GM19463 (cell line): ENCODE measurements at regions not wholly inside any gene's neighbourhood (a gene's known extent, or its start where the extent isn't known, plus 50 kb on each side); places are given as distances from the start of the nearest gene placed in this dataset.
A peak's percentile ranks its signal among the peaks of the same experiment; 100 is the strongest.

Source experiments
- ATAC-seq: cut with Tn5 transposase; IDR thresholded peaks from one replicate; pipeline ENCODE4 v1.9.1; 2021; ENCODE audit warnings: mild to moderate bottlenecking, moderate library complexity; ENCODE audit not compliant: unreplicated experiment

GRCh38 chr12:42774238-42774637 is 184.7 kb upstream of the PRICKLE1 start:
- ATAC-seq = no peak

DNA sequence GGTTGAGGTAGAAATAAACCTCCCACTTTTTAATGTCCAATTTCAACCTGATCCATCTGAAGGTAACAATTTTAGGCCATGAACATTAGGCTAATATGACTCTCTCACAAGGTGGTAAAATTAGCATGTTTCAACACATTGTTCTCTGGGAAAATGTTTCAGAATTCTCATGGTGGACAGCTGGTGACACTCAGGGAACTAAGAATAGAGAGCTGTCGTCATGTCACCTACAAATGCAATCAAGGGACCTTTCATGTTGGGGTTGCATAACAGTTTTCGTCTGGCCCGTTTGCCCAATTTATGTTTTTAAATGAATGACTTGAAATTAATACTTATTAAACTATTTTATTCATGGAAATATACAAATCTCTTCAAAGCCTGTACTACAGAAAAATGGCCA is 180.7 kb upstream of the PRICKLE1 start:
- ATAC-seq = no peak

- ATAC-seq = no peak
Observed at GRCh38 chr12:42769455-42769854, 179.9 kb upstream of the PRICKLE1 start.

- no peak for ATAC-seq
Observed at GRCh38 chr12:42767998-42768397, 178.5 kb upstream of the PRICKLE1 start.

DNA sequence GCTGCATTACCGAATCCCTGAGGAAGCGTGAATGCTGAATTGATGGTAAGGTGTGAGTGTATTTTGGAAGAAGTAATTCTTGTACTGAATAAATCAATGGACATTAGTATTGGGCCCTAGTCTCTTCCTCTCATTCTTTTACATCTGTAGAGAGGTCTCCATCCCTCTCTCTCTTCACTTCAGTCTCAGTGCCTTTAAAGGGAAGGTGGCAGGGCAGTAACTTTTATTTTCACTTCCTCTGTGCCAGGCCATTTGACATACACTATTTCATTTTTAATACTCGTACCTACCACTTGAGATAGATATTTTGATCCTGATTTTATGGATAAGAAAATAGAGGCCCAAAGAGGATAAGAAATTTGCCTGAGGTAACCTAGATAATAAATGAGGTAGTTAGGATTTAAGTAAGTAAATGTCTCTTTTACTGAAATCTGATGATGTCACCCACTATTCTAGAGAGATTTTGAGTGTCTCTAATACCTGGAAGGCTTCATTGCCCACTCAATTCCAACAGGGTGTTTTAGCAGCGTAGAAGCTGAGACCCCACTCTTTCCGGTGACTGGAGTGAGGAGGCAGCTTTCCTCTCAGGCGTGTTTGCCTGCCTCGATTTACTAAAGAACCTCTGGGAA is 177.9 kb upstream of the PRICKLE1 start:
- ATAC-seq = peak; percentile 32

DNA sequence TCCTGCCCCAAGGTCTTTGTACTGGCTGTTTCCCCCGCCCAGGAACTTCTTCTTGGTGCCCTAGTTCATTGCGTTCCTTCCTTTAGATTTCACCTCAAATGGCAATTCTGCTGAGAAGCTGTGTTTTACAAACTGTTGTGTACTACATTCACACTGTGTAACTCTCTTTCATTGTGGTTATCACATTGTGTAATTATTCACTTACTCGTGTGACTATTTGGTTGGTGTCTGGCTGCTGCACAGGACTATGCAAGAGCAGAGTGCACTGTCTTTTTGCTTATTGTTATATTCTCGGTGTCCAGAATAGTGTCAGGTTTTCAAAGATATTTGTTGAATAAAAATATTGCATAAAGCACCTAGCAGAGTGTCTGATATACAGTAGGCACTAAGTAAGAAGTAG is 177.2 kb upstream of the PRICKLE1 start:
- ATAC-seq = peak; percentile 49

DNA sequence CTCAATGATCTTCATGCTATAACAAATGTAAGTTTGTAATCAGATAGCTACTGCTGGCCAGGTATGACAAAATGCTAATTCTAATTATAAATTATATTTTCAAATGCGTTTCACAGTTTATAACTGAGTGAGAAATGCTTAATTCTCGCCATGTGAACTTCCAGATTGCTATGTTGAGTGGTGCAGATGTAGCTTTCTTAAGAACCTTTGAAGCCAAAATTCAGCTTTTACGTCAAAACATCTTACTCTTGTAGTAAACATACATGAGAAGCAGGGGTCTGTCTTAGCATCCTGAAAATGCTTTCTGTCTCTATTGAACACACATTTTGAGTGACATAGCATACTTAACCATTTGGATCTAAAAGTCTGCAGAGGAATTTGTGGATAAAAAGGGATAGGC is 176.5 kb upstream of the PRICKLE1 start:
- no peak for ATAC-seq

DNA sequence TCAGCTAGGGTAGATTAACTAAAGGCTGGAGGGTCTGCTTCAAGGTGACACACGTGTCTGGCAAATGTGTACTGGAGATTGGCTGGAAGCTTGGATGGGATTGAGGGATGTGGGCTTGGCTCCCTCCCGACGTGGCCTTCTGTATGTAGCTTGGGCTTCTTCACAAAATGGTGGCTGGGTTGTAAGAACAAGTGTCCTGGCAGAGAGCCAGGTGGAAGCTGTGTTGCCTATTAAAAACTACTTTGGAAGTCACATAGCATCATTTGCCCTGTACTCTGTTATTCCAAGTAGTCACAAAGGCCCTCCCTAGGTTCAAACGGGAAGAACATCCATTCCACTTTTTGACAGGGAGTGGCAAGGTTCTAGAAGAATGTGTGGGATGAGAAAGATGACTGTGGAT is 174.1 kb upstream of the PRICKLE1 start:
- no peak for ATAC-seq

DNA sequence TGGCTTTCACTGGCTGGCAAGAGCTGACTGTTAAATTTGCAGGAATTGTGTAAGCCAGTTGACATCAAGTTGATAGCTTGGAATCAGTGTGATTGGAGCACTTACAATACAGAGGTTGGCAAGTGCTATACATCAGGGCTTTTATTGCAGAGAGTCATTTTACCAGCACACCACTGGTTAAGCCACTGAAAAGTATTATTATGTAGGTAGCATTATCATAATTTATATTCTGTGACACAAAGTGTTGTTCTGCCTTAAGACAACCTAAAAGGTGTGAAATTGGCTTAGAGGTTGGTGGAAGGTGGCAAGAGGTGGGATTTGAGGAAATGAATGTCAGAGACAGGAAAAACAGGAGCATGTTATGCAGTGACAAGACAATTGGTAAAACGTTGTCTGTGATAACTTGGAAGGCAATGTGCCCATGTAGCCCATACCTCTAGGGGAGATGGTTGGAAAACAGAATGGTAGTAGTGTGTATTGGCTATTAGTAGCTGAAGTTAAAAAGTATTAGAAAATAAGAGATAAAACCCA is 172.9 kb upstream of the PRICKLE1 start:
- ATAC-seq = no peak

- no peak for ATAC-seq
Observed at GRCh38 chr12:42761601-42762350, 172.2 kb upstream of the PRICKLE1 start.

GRCh38 chr12:42761086-42761485 is 171.5 kb upstream of the PRICKLE1 start:
- no peak for ATAC-seq

GRCh38 chr12:42760550-42760949 is 171.0 kb upstream of the PRICKLE1 start:
- ATAC-seq = no peak

- no peak for ATAC-seq
Observed at GRCh38 chr12:42759622-42760273, 170.2 kb upstream of the PRICKLE1 start.

GRCh38 chr12:42758806-42759205 is 169.3 kb upstream of the PRICKLE1 start:
- ATAC-seq = no peak

DNA sequence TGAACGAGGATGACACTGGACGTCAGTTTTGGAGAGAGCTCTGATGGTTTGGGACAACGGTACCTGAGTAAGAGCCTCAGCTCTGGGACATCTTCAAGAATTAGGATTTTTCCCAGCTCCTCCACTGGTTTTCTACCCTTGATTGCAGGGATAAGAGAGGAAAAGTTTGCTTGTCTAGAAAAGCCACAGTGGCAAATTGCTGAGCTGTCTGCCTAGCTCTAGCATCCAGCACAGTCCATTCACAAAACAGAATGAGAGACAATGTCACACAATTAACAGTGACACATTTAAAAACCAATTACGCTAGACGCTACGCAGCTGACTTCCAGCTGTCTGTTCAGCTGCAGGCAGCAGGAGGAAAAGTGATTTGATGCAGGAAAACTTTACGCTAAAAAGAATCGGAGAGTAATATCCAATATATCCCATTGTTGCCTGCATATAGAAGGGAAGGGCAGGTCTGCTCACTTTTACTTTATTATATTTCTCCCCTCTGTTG is 168.1 kb upstream of the PRICKLE1 start:
- ATAC-seq = no peak

DNA sequence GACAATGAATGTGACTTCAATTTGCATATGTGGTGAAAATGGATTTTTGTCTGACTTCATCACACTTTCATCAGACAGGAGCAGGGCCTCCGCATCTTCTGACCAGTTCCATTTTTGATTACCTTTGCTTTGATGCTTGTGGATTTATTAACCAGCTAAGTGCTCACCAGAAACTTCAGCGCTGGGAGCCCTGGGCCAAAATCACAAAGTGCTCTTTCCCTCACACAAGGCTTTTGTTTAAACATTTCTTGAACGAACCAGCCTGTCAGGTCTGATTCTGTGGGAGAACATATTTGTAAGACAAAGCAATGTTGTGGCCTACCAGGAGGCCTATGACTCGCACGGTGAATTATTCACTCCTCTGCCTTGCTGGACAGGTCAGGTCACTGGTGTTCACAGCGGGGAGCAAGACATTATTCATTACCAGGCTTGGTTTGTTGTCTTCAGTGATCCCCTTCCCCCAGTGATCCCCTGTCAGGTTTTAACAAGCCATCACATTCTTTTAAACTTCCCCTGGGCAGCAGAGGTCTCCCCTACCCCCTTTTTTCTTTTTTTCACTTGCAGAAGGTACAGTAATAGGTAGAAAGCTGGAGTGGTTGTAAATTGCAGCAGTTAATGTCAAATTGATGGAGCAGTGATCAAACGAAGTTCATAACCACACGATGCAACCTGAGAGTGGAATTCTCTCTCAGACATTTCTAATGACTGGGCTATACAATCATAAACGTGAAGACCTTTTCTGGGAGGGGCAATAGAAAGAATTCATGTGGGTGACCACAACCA is 167.5 kb upstream of the PRICKLE1 start:
- ATAC-seq = peak; percentile 54

DNA sequence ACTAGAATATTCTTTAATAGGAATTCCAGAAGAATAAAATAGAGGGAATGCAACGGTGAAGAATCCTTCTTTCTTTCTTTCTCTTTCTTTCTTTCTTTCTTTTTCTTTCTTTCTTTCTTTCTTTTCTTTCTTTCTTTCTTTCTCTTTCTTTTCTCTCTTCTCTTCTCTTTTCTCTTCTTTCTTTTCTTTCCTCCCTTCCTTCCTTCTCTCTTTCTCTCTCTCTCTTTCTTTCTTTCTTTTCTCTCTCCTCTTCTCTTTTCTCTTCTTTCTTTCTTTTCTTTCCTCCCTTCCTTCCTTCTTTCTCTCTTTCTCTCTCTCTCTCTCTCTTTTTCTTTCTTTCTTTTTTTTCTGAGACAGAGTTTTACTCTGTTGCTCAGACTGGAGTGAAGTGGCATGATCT is 160.8 kb upstream of the PRICKLE1 start:
- ATAC-seq = no peak

DNA sequence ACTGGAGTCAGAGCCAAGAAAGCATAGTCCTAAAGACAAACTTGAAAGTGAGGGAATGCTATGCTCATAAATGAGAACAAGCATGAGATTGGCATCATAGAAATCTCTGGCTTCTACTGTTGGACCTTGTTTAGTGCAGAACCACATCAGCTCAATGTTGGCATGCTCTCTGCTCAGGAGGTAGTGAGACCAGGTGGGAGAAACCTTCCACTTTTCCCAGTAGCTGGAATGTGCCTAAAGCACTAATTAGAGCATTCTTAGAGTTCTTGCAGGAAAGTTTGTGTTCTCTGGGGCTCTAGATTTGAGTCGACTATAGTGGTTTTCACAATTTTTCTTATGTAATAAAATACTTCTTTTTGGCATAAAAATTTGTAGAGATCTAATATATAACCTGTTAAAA is 159.7 kb upstream of the PRICKLE1 start:
- no peak for ATAC-seq

- no peak for ATAC-seq
Observed at GRCh38 chr12:42744539-42745182, 155.1 kb upstream of the PRICKLE1 start.

GRCh38 chr12:42742716-42743115 is 153.2 kb upstream of the PRICKLE1 start:
- no peak for ATAC-seq
